Endothelial cell of umbilical vein (primary cell): ENCODE measurements at regions not wholly inside any gene's neighbourhood (a gene's known extent, or its start where the extent isn't known, plus 50 kb on each side); places are given as distances from the start of the nearest gene placed in this dataset.

Experiments
- BruUV-seq: library from RNA; stranded (reverse); fragments of 400-500 nt; replicated peaks from 2 replicates; lab custom pipeline; 2021; lab: Mats Ljungman, UMichigan
- CTCF ChIA-PET: fragments of 300-600, 350-600 bp; sonication (Branson Sonifier 250); formaldehyde crosslinking; loops from one replicate; lab custom pipeline; 2021; ENCODE audit warnings: antibody characterized with exemption, inconsistent platforms; lab: Charles Lee
- POLR2A ChIA-PET: fragments of 300-600, 350-600 bp; sonication (Branson Sonifier 250); formaldehyde crosslinking; loops from one replicate; lab custom pipeline; 2021; ENCODE audit warnings: antibody characterized with exemption, inconsistent platforms; lab: Charles Lee
- DNase-seq: peaks from one replicate; pipeline ENCODE4 v3.0.0-alpha.2; 2011; ENCODE audit warnings: low read depth, low spot score
- FAIRE-seq: peaks from 2 replicates; lab custom pipeline; 2011; peaks lifted over from hg19 to GRCh38; lab: Jason Lieb, UNC
- H2AFZ ChIP-seq: 2 replicates; pipeline ENCODE4 v1.6.0; 2012; ENCODE audit warnings: low read depth, low read length, control low read depth, inconsistent platforms
- H3K27ac ChIP-seq: 2 replicates; pipeline ENCODE4 v1.5.1; 2011; ENCODE audit warnings: low read depth, mild to moderate bottlenecking, control low read depth, low read length, moderate library complexity; ENCODE audit not compliant: insufficient read depth
- H3K27me3 ChIP-seq, 2 experiments: 2 replicates each; pipeline versions ENCODE4 v1.6.0 to v1.6.1; 2011; ENCODE audit warnings: low read length in 2 of 2, mixed read lengths in 1 of 2; ENCODE audit not compliant: control insufficient read depth in 2 of 2, insufficient read depth in 2 of 2
- H3K36me3 ChIP-seq, 2 experiments: 2 replicates in 1 of 2; 3 replicates in 1 of 2; pipeline ENCODE4 v1.5.1; 2011; ENCODE audit warnings: low read length in 2 of 2, mild to moderate bottlenecking in 1 of 2, moderate library complexity in 1 of 2; ENCODE audit not compliant: control insufficient read depth in 2 of 2, insufficient read depth in 2 of 2; ENCODE audit errors: extremely low read depth in 1 of 2
- H3K4me1 ChIP-seq: 3 replicates; pipeline ENCODE4 v1.5.1; 2011; ENCODE audit warnings: mild to moderate bottlenecking, low read length; ENCODE audit not compliant: control insufficient read depth, insufficient read depth; ENCODE audit errors: extremely low read depth
- H3K4me2 ChIP-seq: 2 replicates; pipeline ENCODE4 v1.6.1; 2011; ENCODE audit warnings: low read length, control low read depth, mixed read lengths; ENCODE audit not compliant: insufficient read depth
- H3K4me3 ChIP-seq, 3 experiments: fragments of 200-600 bp in 1 of 3; sonication (generic), shearing (Covaris generic) in 1 of 3; replicated peaks in 1 of 3; 2 replicates each; pipeline ENCODE4 v1.5.1; 2011 to 2016; ENCODE audit warnings: control low read depth in 3 of 3, low read length in 3 of 3, mild to moderate bottlenecking in 2 of 3, inconsistent platforms in 1 of 3, low read depth in 1 of 3, moderate library complexity in 1 of 3; ENCODE audit not compliant: insufficient read depth in 1 of 3
- H3K79me2 ChIP-seq: 2 replicates; pipeline ENCODE4 v1.6.0; 2012; ENCODE audit warnings: low read length, inconsistent platforms; ENCODE audit not compliant: control insufficient read depth, insufficient read depth
- H3K9ac ChIP-seq: replicated peaks from 2 replicates; pipeline ENCODE3; 2011; ENCODE audit warnings: low read length, control low read depth; ENCODE audit not compliant: insufficient read depth; ENCODE audit errors: extremely low read depth
- H3K9me1 ChIP-seq: replicated peaks from 3 replicates; pipeline ENCODE4 v1.6.0; 2011; ENCODE audit warnings: mild to moderate bottlenecking, low read length; ENCODE audit not compliant: control insufficient read depth, insufficient read depth; ENCODE audit errors: extremely low read depth
- H3K9me3 ChIP-seq: replicated peaks from 2 replicates; pipeline ENCODE4 v1.5.1; 2012; ENCODE audit warnings: low read length, inconsistent platforms; ENCODE audit not compliant: control insufficient read depth, insufficient read depth
- H4K20me1 ChIP-seq: replicated peaks from 2 replicates; pipeline ENCODE3; 2011; ENCODE audit warnings: mild to moderate bottlenecking, low read length; ENCODE audit not compliant: control insufficient read depth, insufficient read depth; ENCODE audit errors: extremely low read depth
- EZH2 ChIP-seq: IDR thresholded peaks from 2 replicates; pipeline ENCODE4 v1.6.1; 2012; ENCODE audit warnings: borderline replicate concordance, low read depth, mild to moderate bottlenecking, moderate library complexity, low read length, inconsistent platforms; ENCODE audit not compliant: severe bottlenecking
- FOS ChIP-seq: IDR thresholded peaks from 2 replicates; pipeline ENCODE4 v1.6.1; 2011; ENCODE audit warnings: mild to moderate bottlenecking, low read length, moderate library complexity, borderline replicate concordance; ENCODE audit not compliant: insufficient read depth
- GATA2 ChIP-seq: IDR thresholded peaks from 2 replicates; pipeline ENCODE4 v1.7.0; 2011; ENCODE audit warnings: low read depth, mild to moderate bottlenecking, moderate library complexity, mixed read lengths, low read length; ENCODE audit not compliant: insufficient read length, insufficient read depth
- JUN ChIP-seq: IDR thresholded peaks from 2 replicates; pipeline ENCODE4 v1.6.1; 2011; ENCODE audit warnings: borderline replicate concordance, low read depth; ENCODE audit not compliant: insufficient read length, insufficient read depth
- MAX ChIP-seq: IDR thresholded peaks from 2 replicates; pipeline ENCODE4 v1.6.1; 2011; ENCODE audit not compliant: insufficient read depth, insufficient read length
- MYC ChIP-seq: IDR thresholded peaks from one replicate; pipeline ENCODE4 v1.6.1; 2011; ENCODE audit warnings: mild to moderate bottlenecking, low read depth, low read length
- POLR2A ChIP-seq: IDR thresholded peaks from 2 replicates; pipeline ENCODE4 v1.6.1; 2012; ENCODE audit warnings: low read depth, mild to moderate bottlenecking, control low read depth, low read length
- POLR2AphosphoS5 ChIP-seq: IDR thresholded peaks from 2 replicates; pipeline ENCODE4 v1.6.1; 2012; ENCODE audit warnings: low read depth, mild to moderate bottlenecking, control low read depth, low read length, moderate library complexity; ENCODE audit not compliant: insufficient read depth
- dilution Hi-C: fragments of 300-500 bp; cut with MboI; formaldehyde crosslinking; loops from one replicate; pipeline ENCODE4 v1.15.0; 2019; ENCODE audit warnings: low sequenced_read_pairs; ENCODE audit not compliant: extremely low pct_ligation_motif_present
- intact Hi-C: fragments of 100-400 bp; cut with micrococcal nuclease; formaldehyde crosslinking; loops from one replicate; pipeline ENCODE4 v1.10.0; 2022
- TF ChIP-seq, protein P1 (sequence below), 2 donors: IDR thresholded peaks; 1 replicate in 1 of 2; 2 replicates in 1 of 2; pipeline ENCODE4 v1.5.1; 2011; ENCODE audit warnings: low read length in 2 of 2, mild to moderate bottlenecking in 2 of 2, moderate library complexity in 2 of 2, control low read depth in 1 of 2, inconsistent platforms in 1 of 2, low read depth in 1 of 2; ENCODE audit not compliant: insufficient read depth in 1 of 2; ENCODE audit errors: extremely low read depth in 1 of 2

- dilution Hi-C loops (no loop called here), intact Hi-C loops (no loop called here)
- Histone ChIP-seq H3K4me1 (no peaks in the 10 kb centered on the region), H2AFZ (no peak overlapping the region), H3K9me3 (peaks cover 9% of the 10 kb centered on the region), H3K27ac (no peak overlapping the region), H3K36me3 (no peaks in the 10 kb centered on the region), H3K4me3 (no peak overlapping the region), H3K4me2 (no peak overlapping the region), H3K27me3 (no peaks in the 10 kb centered on the region), H4K20me1 (no peaks in the 10 kb centered on the region), H3K79me2 (no peaks in the 10 kb centered on the region), H3K9me1 (no peaks in the 10 kb centered on the region), H3K9ac (no peak overlapping the region)
- no TSS peak for BruUV-seq
- TF ChIP-seq FOS (no peak), MYC (no peak), EZH2 (no peak), JUN (no peak), MAX (no peak), POLR2A (no peak), GATA2 (no peak), POLR2AphosphoS5 (no peak)
- TF ChIP-seq, protein P1, sequence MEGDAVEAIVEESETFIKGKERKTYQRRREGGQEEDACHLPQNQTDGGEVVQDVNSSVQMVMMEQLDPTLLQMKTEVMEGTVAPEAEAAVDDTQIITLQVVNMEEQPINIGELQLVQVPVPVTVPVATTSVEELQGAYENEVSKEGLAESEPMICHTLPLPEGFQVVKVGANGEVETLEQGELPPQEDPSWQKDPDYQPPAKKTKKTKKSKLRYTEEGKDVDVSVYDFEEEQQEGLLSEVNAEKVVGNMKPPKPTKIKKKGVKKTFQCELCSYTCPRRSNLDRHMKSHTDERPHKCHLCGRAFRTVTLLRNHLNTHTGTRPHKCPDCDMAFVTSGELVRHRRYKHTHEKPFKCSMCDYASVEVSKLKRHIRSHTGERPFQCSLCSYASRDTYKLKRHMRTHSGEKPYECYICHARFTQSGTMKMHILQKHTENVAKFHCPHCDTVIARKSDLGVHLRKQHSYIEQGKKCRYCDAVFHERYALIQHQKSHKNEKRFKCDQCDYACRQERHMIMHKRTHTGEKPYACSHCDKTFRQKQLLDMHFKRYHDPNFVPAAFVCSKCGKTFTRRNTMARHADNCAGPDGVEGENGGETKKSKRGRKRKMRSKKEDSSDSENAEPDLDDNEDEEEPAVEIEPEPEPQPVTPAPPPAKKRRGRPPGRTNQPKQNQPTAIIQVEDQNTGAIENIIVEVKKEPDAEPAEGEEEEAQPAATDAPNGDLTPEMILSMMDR (IDR thresholded peaks at IDR 0.05; ENCODE audit: extremely low read depth in 1 of 2, insufficient read depth in 1 of 2, low read depth in 1 of 2, low read length in 2 of 2), result no peak
- ChIA-PET CTCF (no interaction called here), POLR2A (no interaction called here)
- DNase-seq (no peak), FAIRE-seq (no peak)
Observed at GRCh38 chr13:112003941-112004340, 63.0 kb upstream of the SOX1 start.
